Activated CD8-positive, alpha-beta T cell treated with anti-CD3 and anti-CD28 coated beads for 36 hours (primary cell): ENCODE measurements at regions not wholly inside any gene's neighbourhood (a gene's known extent, or its start where the extent isn't known, plus 50 kb on each side); places are given as distances from the start of the nearest gene placed in this dataset.

Experiments
- ATAC-seq: fragments of 200-7000 bp; cut with Tn5 transposase; one replicate; pipeline ENCODE4 v1.10.0; 2021; ENCODE audit warnings: mild to moderate bottlenecking, moderate library complexity
- CTCF ChIA-PET: fragments of 350-600 bp; sonication (Branson Sonifier 250); formaldehyde crosslinking; loops from one replicate; lab custom pipeline; 2021; ENCODE audit warnings: antibody characterized with exemption; lab: Charles Lee
- POLR2A ChIA-PET: fragments of 350-600 bp; sonication (Branson Sonifier 250); formaldehyde crosslinking; loops from one replicate; lab custom pipeline; 2021; ENCODE audit warnings: antibody characterized with exemption; lab: Charles Lee
- DNase-seq: peaks from one replicate; pipeline ENCODE4 v3.0.0-alpha.2; 2020
- H3K27ac Mint-ChIP-seq: one replicate; pipeline ENCODE4 v1.8.0; 2021; ENCODE audit warnings: mild to moderate bottlenecking, mixed read lengths
- H3K27me3 Mint-ChIP-seq: one replicate; pipeline ENCODE4 v1.8.0; 2021; ENCODE audit warnings: mixed read lengths
- H3K36me3 Mint-ChIP-seq: one replicate; pipeline ENCODE4 v1.8.0; 2021; ENCODE audit warnings: low read depth, mixed read lengths
- H3K4me1 Mint-ChIP-seq: one replicate; pipeline ENCODE4 v1.8.0; 2021; ENCODE audit warnings: low read depth, mixed read lengths
- H3K4me3 Mint-ChIP-seq: one replicate; pipeline ENCODE4 v1.8.0; 2021; ENCODE audit warnings: mild to moderate bottlenecking, moderate library complexity, mixed read lengths
- H3K9me3 Mint-ChIP-seq: one replicate; pipeline ENCODE4 v1.8.0; 2021; ENCODE audit warnings: mixed read lengths
- intact Hi-C: fragments of 100-400 bp; cut with micrococcal nuclease; formaldehyde crosslinking; loops from one replicate; pipeline ENCODE4 v1.10.0; 2022
- TF ChIP-seq, protein P1 (sequence below): fragments of 200-600 bp; IDR thresholded peaks from one replicate; pipeline ENCODE4 v1.8.0; 2022; ENCODE audit warnings: antibody characterized with exemption, mild to moderate bottlenecking

DNA sequence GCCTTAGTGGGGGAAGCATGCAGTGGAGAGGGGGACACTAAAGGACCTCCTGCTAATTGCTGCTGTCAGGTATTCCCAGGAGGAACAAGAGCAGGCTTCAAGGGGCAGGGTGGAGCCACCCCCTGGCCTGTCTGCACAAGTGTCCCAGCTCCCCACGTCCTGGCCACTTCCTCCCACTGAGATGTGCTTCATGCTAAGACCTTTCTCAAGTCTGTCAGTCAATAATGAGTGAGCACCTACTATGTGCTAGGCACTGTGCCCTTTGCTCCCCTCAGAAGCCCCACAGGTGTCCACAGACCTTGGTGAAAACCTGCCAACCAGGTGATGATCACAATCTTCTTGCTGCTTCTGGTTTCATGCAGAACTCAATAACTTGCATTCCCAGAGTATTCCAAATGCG is 147.9 kb downstream of the UNC5CL start:
- CTCF ChIA-PET, result no interaction called here
- intact Hi-C loops, result no loop called here
- DNase-seq (no peak), ATAC-seq (no peak)
- Mint-ChIP-seq H3K9me3 (no peaks in the 10 kb centered on the region), H3K27me3 (peaks cover 4% of the 10 kb centered on the region), H3K36me3 (no peaks in the 10 kb centered on the region), H3K4me1 (no peaks in the 10 kb centered on the region), H3K27ac (no peak overlapping the region), H3K4me3 (no peak overlapping the region)
- TF ChIP-seq, protein P1, sequence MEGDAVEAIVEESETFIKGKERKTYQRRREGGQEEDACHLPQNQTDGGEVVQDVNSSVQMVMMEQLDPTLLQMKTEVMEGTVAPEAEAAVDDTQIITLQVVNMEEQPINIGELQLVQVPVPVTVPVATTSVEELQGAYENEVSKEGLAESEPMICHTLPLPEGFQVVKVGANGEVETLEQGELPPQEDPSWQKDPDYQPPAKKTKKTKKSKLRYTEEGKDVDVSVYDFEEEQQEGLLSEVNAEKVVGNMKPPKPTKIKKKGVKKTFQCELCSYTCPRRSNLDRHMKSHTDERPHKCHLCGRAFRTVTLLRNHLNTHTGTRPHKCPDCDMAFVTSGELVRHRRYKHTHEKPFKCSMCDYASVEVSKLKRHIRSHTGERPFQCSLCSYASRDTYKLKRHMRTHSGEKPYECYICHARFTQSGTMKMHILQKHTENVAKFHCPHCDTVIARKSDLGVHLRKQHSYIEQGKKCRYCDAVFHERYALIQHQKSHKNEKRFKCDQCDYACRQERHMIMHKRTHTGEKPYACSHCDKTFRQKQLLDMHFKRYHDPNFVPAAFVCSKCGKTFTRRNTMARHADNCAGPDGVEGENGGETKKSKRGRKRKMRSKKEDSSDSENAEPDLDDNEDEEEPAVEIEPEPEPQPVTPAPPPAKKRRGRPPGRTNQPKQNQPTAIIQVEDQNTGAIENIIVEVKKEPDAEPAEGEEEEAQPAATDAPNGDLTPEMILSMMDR, result no peak
- POLR2A ChIA-PET, result no interaction called here

DNA sequence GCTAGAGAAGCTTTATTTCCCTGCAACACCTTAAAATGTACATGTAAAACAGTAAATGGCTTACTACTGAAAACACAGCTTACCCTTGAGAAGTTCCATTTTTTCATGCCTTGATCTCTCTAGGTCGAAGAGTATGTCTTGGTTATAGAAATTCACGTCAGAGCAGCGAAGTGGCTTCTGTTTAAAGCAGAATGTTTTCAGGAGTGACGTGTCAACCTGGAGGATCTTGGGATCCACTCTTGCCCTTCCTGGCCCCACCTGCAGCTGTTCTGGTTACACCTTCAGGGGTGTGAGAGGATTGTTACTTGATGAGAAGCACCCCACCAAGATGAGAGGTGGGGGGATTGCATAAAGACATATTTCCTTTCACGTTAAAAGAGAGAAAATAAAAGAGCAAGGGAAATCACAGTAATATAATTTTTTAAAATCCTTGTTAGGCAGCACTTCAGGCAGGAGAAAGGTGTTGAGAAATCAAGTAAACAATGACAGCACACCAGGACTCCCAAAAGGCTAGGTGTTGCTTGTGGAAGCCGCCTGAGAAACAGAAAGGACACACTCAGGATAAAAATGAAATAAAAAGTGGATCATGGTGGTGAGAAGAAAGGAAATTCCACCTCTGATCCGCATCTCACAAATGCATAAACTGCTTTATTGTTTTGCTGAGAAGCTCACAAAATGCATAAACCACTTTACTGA is 149.7 kb downstream of the UNC5CL start:
- TF ChIP-seq, protein P1, result no peak
- H3K4me3 Mint-ChIP-seq, result no peak overlapping the region
- POLR2A ChIA-PET, result no interaction called here
- intact Hi-C loops, result no loop called here
- no peaks in the 10 kb centered on the region for H3K36me3 Mint-ChIP-seq
- no peak overlapping the region for H3K27ac Mint-ChIP-seq
- CTCF ChIA-PET, result no interaction called here
- no peaks in the 10 kb centered on the region for H3K9me3 Mint-ChIP-seq
- H3K27me3 Mint-ChIP-seq, result peaks cover 1% of the 10 kb centered on the region
- H3K4me1 Mint-ChIP-seq, result no peaks in the 10 kb centered on the region
- ATAC-seq (no peak), DNase-seq (no peak)

DNA sequence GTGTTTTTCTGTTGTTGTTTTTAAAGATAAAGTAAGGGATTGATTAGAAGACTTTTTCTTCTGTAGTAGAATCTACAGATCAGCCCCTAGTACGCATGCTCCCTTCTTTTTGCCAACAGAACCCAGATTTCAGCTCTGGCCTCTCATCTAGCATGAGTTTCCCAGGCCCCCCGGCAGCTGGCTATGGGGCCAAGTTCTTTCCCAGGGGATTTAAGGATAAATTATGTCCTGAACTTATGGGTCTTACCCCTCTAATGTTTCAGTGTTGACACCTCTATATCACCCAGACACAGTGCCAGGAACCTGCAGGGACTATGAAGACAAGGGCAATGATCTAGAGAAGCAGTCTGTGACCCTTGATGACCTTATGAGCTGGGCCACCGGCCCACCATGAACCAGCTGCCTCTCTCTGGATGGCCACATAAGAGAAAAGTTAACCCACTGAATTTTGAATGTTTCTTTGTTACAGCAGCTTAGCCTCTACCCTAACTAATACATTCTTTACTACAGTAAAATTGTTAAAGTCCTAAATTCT is 150.5 kb downstream of the UNC5CL start:
- Mint-ChIP-seq H3K27ac (no peak overlapping the region), H3K9me3 (no peaks in the 10 kb centered on the region), H3K36me3 (no peaks in the 10 kb centered on the region), H3K27me3 (peaks cover 1% of the 10 kb centered on the region), H3K4me1 (no peaks in the 10 kb centered on the region), H3K4me3 (no peak overlapping the region)
- TF ChIP-seq, protein P1, result no peak
- CTCF ChIA-PET, result no interaction called here
- POLR2A ChIA-PET, result no interaction called here
- DNase-seq, result no peak
- ATAC-seq, result no peak
- intact Hi-C loops, result no loop called here

DNA sequence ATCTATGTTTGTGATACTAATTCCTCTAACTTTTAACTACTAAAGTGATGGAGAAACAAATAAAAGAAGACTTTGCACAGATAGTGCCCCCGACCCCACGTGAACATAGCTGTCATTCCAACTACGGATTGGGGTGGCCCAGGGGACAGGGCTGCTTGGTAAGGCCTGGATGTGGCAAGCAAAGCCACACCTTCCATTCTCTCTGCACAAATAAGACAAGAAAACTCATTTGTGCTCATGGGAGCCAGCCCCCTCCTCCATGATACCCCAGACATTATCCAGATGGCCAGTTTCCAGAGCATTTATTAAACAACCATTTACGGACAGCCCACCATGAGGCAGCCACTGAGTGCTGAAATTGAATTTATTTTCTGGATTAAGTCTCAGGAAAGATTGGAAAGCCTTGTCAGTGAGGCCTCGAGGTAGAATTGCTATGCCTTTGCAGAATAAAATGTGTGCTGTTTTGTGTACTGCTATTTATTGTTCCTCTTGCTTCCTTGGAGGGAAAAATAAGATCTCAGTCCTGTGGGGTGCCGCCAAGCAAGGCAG is 151.2 kb downstream of the UNC5CL start:
- POLR2A ChIA-PET, result no interaction called here
- Mint-ChIP-seq H3K9me3 (no peaks in the 10 kb centered on the region), H3K4me1 (no peaks in the 10 kb centered on the region), H3K36me3 (no peaks in the 10 kb centered on the region), H3K4me3 (no peak overlapping the region), H3K27me3 (peaks cover 1% of the 10 kb centered on the region), H3K27ac (no peak overlapping the region)
- intact Hi-C loops, result no loop called here
- TF ChIP-seq, protein P1, result no peak
- ATAC-seq (no peak), DNase-seq (no peak)
- CTCF ChIA-PET, result no interaction called here

DNA sequence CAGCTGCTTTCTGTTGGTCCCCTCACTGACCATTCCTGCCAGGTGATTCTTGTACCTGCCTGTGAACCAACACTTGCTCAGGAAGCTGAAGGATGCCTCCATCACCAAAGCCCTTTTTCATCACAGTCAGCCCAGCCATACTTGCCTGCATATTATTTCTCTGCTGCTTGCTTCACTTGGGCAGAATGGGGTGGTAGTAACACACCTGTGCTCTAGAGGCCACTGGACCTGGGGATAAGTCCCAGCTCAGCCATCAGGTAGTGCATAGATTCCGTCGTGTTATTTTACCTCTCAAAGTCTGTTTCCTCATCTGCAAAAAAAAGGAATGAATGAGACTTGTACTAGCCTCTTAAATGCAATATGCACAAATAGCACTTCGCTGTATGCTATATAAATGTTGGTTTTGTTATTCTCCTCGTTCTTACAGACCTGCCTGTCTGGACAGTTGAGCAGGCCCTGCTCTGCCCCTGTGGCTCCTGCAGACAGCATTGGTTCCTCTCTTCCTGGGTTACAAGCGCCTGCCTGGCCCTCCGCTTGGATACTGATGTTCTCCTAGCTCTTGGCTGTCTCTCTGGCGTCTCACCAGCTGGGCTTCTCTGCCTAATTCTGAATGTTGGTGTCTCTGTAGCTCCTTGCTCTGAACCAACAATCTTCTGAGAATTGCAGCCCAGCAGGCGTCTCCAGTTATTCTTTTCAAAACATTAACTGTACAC is 151.8 kb downstream of the UNC5CL start:
- Mint-ChIP-seq H3K4me1 (no peaks in the 10 kb centered on the region), H3K27me3 (peaks cover 1% of the 10 kb centered on the region), H3K36me3 (no peaks in the 10 kb centered on the region), H3K4me3 (no peak overlapping the region), H3K9me3 (no peaks in the 10 kb centered on the region), H3K27ac (no peak overlapping the region)
- no peak for DNase-seq
- ChIA-PET CTCF (no interaction called here), POLR2A (no interaction called here)
- no peak for ATAC-seq
- intact Hi-C loops, result no loop called here
- TF ChIP-seq, protein P1, result no peak
